HEK293T (cell line): ENCODE measurements at regions not wholly inside any gene's neighbourhood (a gene's known extent, or its start where the extent isn't known, plus 50 kb on each side); places are given as distances from the start of the nearest gene placed in this dataset.
"Not testable (repeated sequence)": the region's sequence is repeated elsewhere in the genome, so short reads cannot be mapped to it uniquely, and the experiment has no call there.

Experiments used
- ELF4 ChIP-seq: fragments of 450-650 bp; IDR thresholded peaks from 2 replicates; pipeline ENCODE4 v1.6.1; 2017; ENCODE audit warnings: antibody characterized with exemption
- SP1 ChIP-seq: fragments of 450-650 bp; IDR thresholded peaks from 2 replicates; pipeline ENCODE4 v1.6.1; 2017
- ZNF384 ChIP-seq: fragments of 450-650 bp; IDR thresholded peaks from 2 replicates; pipeline ENCODE4 v1.6.1; 2016

DNA sequence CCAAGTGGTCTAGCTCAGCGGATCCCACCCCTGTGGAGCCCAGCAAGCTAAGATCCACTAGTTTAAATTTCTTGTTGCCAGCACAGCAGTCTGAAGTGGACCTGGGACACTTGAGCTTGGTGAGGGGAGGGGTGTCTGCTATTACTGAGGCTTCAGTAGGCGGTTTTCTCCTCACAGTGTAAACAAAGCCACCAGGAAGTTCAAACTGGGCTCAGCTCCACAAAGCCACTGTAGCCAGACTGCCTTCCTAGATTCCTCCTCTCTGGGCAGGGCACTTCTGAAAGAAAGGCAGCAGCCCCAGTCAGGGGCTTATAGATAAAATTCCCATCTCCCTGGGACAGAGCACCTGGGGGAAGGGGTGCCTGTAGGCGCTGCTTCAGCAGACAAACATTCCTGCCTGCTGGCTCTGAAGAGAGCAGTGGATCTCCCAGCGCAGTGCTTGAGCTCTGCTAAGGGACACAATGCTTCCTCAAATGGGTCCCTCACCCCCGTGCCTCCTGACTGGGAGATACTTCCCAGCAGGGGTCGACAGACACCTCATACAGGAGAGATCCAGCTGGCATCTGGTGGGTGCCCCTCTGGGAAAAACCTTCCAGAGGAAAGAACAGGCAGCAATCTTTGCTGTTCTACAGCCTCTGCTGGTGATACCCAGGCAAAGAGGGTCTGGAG lies 148.6 kb upstream of the PDE4D start:
- TF ChIP-seq ELF4, SP1, ZNF384: not testable (repeated sequence)
